ENCODE measurements at regions not wholly inside any gene's neighbourhood (a gene's known extent, or its start where the extent isn't known, plus 50 kb on each side); places are given as distances from the start of the nearest gene placed in this dataset.

DNA sequence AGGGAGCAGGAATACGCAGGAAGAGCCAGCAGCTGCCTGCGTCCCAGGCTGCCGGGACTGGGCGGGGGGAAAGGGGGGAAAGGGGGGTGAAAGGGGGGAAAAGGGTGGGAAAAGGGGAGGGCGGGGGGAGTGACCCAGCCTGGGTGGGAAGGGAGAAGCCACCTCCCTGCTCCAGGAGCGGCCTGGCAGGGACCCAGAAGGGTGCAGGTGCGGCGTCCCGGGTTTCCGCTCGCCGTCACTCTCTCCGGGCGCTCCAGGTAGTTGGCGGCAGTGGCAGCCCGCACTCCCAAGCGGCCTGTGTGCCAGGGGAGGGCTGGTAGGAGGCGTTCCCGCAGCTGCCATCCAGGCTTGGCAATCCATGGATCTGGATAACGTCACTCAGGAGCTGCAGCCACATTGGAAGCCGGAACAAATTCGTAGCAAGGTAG is 141.0 kb upstream of the NGF start:
- TF ChIP-seq POLR2A (IDR thresholded peaks at IDR 0.05): no peak
- TF ChIP-seq, protein P1, sequence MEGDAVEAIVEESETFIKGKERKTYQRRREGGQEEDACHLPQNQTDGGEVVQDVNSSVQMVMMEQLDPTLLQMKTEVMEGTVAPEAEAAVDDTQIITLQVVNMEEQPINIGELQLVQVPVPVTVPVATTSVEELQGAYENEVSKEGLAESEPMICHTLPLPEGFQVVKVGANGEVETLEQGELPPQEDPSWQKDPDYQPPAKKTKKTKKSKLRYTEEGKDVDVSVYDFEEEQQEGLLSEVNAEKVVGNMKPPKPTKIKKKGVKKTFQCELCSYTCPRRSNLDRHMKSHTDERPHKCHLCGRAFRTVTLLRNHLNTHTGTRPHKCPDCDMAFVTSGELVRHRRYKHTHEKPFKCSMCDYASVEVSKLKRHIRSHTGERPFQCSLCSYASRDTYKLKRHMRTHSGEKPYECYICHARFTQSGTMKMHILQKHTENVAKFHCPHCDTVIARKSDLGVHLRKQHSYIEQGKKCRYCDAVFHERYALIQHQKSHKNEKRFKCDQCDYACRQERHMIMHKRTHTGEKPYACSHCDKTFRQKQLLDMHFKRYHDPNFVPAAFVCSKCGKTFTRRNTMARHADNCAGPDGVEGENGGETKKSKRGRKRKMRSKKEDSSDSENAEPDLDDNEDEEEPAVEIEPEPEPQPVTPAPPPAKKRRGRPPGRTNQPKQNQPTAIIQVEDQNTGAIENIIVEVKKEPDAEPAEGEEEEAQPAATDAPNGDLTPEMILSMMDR (IDR thresholded peaks at IDR 0.05): no peak
